Activated CD8-positive, alpha-beta T cell treated with anti-CD3 and anti-CD28 coated beads for 36 hours (primary cell): ENCODE measurements at regions not wholly inside any gene's neighbourhood (a gene's known extent, or its start where the extent isn't known, plus 50 kb on each side); places are given as distances from the start of the nearest gene placed in this dataset.

Experiments used
- ATAC-seq: fragments of 200-7000 bp; cut with Tn5 transposase; one replicate; pipeline ENCODE4 v1.10.0; 2021; ENCODE audit warnings: mild to moderate bottlenecking, moderate library complexity
- CTCF ChIA-PET: fragments of 350-600 bp; sonication (Branson Sonifier 250); formaldehyde crosslinking; loops from one replicate; lab custom pipeline; 2021; ENCODE audit warnings: antibody characterized with exemption; lab: Charles Lee
- POLR2A ChIA-PET: fragments of 350-600 bp; sonication (Branson Sonifier 250); formaldehyde crosslinking; loops from one replicate; lab custom pipeline; 2021; ENCODE audit warnings: antibody characterized with exemption; lab: Charles Lee
- DNase-seq: peaks from one replicate; pipeline ENCODE4 v3.0.0-alpha.2; 2020
- H3K27ac Mint-ChIP-seq: one replicate; pipeline ENCODE4 v1.8.0; 2021; ENCODE audit warnings: mild to moderate bottlenecking, mixed read lengths
- H3K27me3 Mint-ChIP-seq: one replicate; pipeline ENCODE4 v1.8.0; 2021; ENCODE audit warnings: mixed read lengths
- H3K36me3 Mint-ChIP-seq: one replicate; pipeline ENCODE4 v1.8.0; 2021; ENCODE audit warnings: low read depth, mixed read lengths
- H3K4me1 Mint-ChIP-seq: one replicate; pipeline ENCODE4 v1.8.0; 2021; ENCODE audit warnings: low read depth, mixed read lengths
- H3K4me3 Mint-ChIP-seq: one replicate; pipeline ENCODE4 v1.8.0; 2021; ENCODE audit warnings: mild to moderate bottlenecking, moderate library complexity, mixed read lengths
- H3K9me3 Mint-ChIP-seq: one replicate; pipeline ENCODE4 v1.8.0; 2021; ENCODE audit warnings: mixed read lengths
- CTCF ChIP-seq: fragments of 200-600 bp; IDR thresholded peaks from one replicate; pipeline ENCODE4 v1.8.0; 2022; ENCODE audit warnings: antibody characterized with exemption, mild to moderate bottlenecking
- intact Hi-C: fragments of 100-400 bp; cut with micrococcal nuclease; formaldehyde crosslinking; loops from one replicate; pipeline ENCODE4 v1.10.0; 2022

DNA sequence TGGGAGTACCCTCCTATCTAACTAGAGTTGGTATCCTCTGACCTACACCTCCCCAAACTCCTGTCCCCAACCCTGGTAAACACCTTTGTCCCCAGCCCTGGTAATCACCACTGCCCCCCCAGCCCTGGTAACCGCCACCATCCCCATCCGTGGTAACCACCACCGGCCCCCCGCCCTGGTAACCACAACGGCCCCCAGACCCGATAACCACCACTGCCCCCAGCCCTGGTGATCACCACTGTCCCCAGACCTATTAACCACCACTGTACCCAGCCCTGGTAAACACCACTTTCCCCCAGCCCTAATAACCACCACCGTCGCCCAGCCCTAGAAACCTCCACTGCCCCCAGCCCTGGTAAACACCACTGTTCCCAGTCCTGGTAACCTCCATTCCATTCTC lies 820.2 kb upstream of the SALL3 start:
- ChIA-PET CTCF (no interaction called here), POLR2A (no interaction called here)
- Mint-ChIP-seq H3K27ac (no peak overlapping the region), H3K36me3 (no peaks in the 10 kb centered on the region), H3K9me3 (no peaks in the 10 kb centered on the region), H3K4me3 (no peak overlapping the region), H3K4me1 (no peaks in the 10 kb centered on the region), H3K27me3 (no peaks in the 10 kb centered on the region)
- ATAC-seq (no peak), DNase-seq (no peak)
- intact Hi-C loops, result no loop called here
- TF ChIP-seq CTCF, result no peak

GRCh38 chr18:78160961-78161656 lies 818.5 kb upstream of the SALL3 start:
- Mint-ChIP-seq H3K27me3 (peaks cover 3% of the 10 kb centered on the region), H3K27ac (no peak overlapping the region), H3K36me3 (no peaks in the 10 kb centered on the region), H3K9me3 (no peaks in the 10 kb centered on the region), H3K4me3 (no peak overlapping the region), H3K4me1 (no peaks in the 10 kb centered on the region)
- ATAC-seq (no peak), DNase-seq (no peak)
- intact Hi-C loops, result no loop called here
- ChIA-PET POLR2A (no interaction called here), CTCF (no interaction called here)
- no peak for TF ChIP-seq CTCF

DNA sequence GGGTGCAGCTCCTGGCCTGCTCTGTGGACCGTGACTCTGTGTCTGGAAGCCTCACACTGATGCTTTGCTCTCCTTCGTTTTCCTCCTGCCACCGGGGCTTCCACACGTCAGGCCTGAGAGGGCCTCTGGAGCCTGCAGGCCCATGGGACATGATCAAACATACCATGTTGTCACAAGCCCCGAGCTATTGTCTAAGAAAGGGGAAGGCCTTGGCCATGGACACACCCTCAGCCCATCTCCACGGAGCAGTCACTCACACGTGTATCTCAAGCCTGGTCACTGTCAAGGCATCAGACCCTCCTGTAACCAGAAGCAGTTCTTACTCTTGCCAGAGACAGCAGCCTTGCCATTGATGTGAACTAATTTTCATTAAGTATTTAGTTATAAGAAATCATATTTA lies 814.1 kb upstream of the SALL3 start:
- Mint-ChIP-seq H3K9me3 (no peaks in the 10 kb centered on the region), H3K36me3 (no peaks in the 10 kb centered on the region)
- no peak for ATAC-seq

GRCh38 chr18:78168526-78168925 lies 811.1 kb upstream of the SALL3 start:
- ATAC-seq (no peak), DNase-seq (no peak)
- Mint-ChIP-seq H3K27ac (no peak overlapping the region), H3K4me1 (no peaks in the 10 kb centered on the region), H3K36me3 (no peaks in the 10 kb centered on the region), H3K9me3 (no peaks in the 10 kb centered on the region), H3K4me3 (no peak overlapping the region), H3K27me3 (peaks cover 6% of the 10 kb centered on the region)
- ChIA-PET CTCF (no interaction called here), POLR2A (no interaction called here)
- TF ChIP-seq CTCF, result no peak
- intact Hi-C loops, result no loop called here

More for the DNA sequence above, 814.1 kb upstream of the SALL3 start:
- no peak for DNase-seq
- Mint-ChIP-seq H3K4me3 (no peak overlapping the region), H3K27me3 (peaks cover 6% of the 10 kb centered on the region), H3K27ac (no peak overlapping the region), H3K4me1 (no peaks in the 10 kb centered on the region)
- intact Hi-C loops, result no loop called here
- POLR2A ChIA-PET, result no interaction called here
- TF ChIP-seq CTCF, result no peak
- CTCF ChIA-PET, result no interaction called here

DNA sequence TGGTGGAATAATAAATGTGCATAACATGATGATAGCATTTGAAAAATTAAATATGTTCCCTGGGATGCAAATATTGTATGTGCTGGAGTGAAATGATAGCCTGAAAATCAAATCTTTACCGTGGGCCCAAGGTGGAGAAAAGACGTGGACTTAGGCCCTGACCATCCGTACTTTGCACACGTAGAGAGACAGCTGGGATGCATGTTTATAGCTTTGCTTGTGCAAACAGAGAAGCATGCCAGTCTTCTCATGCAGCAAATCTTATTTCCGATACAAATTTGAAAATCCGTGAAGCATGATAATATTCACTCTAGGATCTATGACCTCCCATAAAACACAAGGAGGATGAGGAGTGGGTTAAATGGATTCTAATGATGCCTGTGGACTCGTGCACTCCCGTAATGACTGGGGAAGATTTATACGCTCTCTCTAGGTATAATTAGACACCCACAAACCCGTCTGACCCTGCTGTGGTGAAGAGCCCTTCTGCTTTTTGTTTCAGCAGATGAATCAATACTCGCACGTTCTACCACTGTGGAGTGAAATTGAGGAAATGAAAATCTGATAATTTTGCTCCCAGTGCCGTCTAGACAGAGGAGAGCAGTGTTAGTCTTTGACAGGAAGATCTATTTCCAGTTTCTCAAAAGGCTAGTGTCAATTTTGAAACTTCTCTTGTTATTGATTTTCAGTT lies 810.3 kb upstream of the SALL3 start:
- no peak for TF ChIP-seq CTCF
- ChIA-PET POLR2A (no interaction called here), CTCF (no interaction called here)
- no peaks in the 10 kb centered on the region for H3K36me3 Mint-ChIP-seq
- intact Hi-C loops, result no loop called here
- no peak overlapping the region for H3K4me3 Mint-ChIP-seq
- H3K27ac Mint-ChIP-seq, result no peak overlapping the region
- H3K9me3 Mint-ChIP-seq, result no peaks in the 10 kb centered on the region
- H3K27me3 Mint-ChIP-seq, result peaks cover 6% of the 10 kb centered on the region
- DNase-seq (no peak), ATAC-seq (no peak)
- no peaks in the 10 kb centered on the region for H3K4me1 Mint-ChIP-seq
